SU-DHL-6 (cell line): ENCODE measurements at regions not wholly inside any gene's neighbourhood (a gene's known extent, or its start where the extent isn't known, plus 50 kb on each side); places are given as distances from the start of the nearest gene placed in this dataset.

Experiments used
- CTCF ChIP-seq: fragments of 200-600 bp; sonication (generic); IDR thresholded peaks from one replicate; pipeline ENCODE4 v1.5.1; 2017; ENCODE audit warnings: antibody characterized with exemption, mild to moderate bottlenecking, low read length, moderate library complexity; ENCODE audit not compliant: insufficient read depth, poor library complexity, severe bottlenecking
- EZH2phosphoT487 ChIP-seq: fragments of 200-600 bp; sonication (generic), shearing (Covaris generic); conservative IDR thresholded peaks from 2 replicates; pipeline ENCODE4 v1.6.1; 2018; ENCODE audit warnings: mild to moderate bottlenecking, antibody characterized with exemption, low read length, moderate library complexity, mixed read lengths

- no peak for TF ChIP-seq CTCF
- TF ChIP-seq EZH2phosphoT487: no peak
Observed at GRCh38 chr19:24033963-24034342, 53.0 kb upstream of the ZNF254 start.
